ENCODE measurements at regions not wholly inside any gene's neighbourhood (a gene's known extent, or its start where the extent isn't known, plus 50 kb on each side); places are given as distances from the start of the nearest gene placed in this dataset.
"Not testable (repeated sequence)": the region's sequence is repeated elsewhere in the genome, so short reads cannot be mapped to it uniquely, and the experiment has no call there.

GRCh38 chrX:155819966-155820491 lies 61.1 kb upstream of the VAMP7 start:
- peak; percentile 76 for DNase-seq (ENCODE audit: low read depth)

- no peak for DNase-seq (ENCODE audit: low read depth)
Observed at GRCh38 chrX:155819525-155819924, 61.6 kb upstream of the VAMP7 start.

- DNase-seq (ENCODE audit: low read depth), result not testable (repeated sequence)
Observed at GRCh38 chrX:155814391-155814790, 66.8 kb upstream of the VAMP7 start.

GRCh38 chrX:155779831-155780230 lies 101.3 kb upstream of the VAMP7 start:
- no peak for DNase-seq (ENCODE audit: low read depth)

GRCh38 chrX:155778844-155779553 lies 102.1 kb upstream of the VAMP7 start:
- no peak for DNase-seq (ENCODE audit: low read depth)

GRCh38 chrX:155774387-155774786 lies 106.8 kb upstream of the VAMP7 start:
- no peak for DNase-seq (ENCODE audit: low read depth)

- peak; percentile 48 for DNase-seq (ENCODE audit: low read depth)
Observed at GRCh38 chrX:155767876-155768769, 113.0 kb upstream of the VAMP7 start.

- peak; percentile 70 for DNase-seq (ENCODE audit: low read depth)
Observed at GRCh38 chrX:155767051-155767875, 113.9 kb upstream of the VAMP7 start.

GRCh38 chrX:155766321-155766720 lies 114.8 kb upstream of the VAMP7 start:
- peak; percentile 2 for DNase-seq (ENCODE audit: low read depth)

- DNase-seq (ENCODE audit: low read depth), result no peak
Observed at GRCh38 chrX:155761185-155761584, 120.0 kb upstream of the VAMP7 start.

- no peak for DNase-seq (ENCODE audit: low read depth)
Observed at GRCh38 chrX:155757046-155757759, 123.9 kb upstream of the VAMP7 start.

GRCh38 chrX:155755706-155756337 lies 125.3 kb upstream of the VAMP7 start:
- DNase-seq (ENCODE audit: low read depth), result no peak

- no peak for DNase-seq (ENCODE audit: low read depth)
Observed at GRCh38 chrX:155751131-155751530, 130.0 kb upstream of the VAMP7 start.

GRCh38 chrX:155747520-155747919 lies 133.6 kb upstream of the VAMP7 start:
- peak; percentile 23 for DNase-seq (ENCODE audit: low read depth)

GRCh38 chrX:155745792-155746191 lies 133.0 kb upstream of the TMLHE start:
- DNase-seq (ENCODE audit: low read depth), result peak; percentile 47

GRCh38 chrX:155744534-155744933 lies 131.8 kb upstream of the TMLHE start:
- no peak for DNase-seq (ENCODE audit: low read depth)

- DNase-seq (ENCODE audit: low read depth), result not testable (repeated sequence)
Observed at GRCh38 chrX:155728335-155728734, 115.6 kb upstream of the TMLHE start.

- DNase-seq (ENCODE audit: low read depth), result peak; percentile 33
Observed at GRCh38 chrX:155718972-155719586, 106.3 kb upstream of the TMLHE start.

GRCh38 chrX:155715141-155715540 lies 102.4 kb upstream of the TMLHE start:
- no peak for DNase-seq (ENCODE audit: low read depth)

GRCh38 chrX:155695419-155695818 lies 82.7 kb upstream of the TMLHE start:
- no peak for DNase-seq (ENCODE audit: low read depth)
